WTC11 (cell line): ENCODE measurements at regions not wholly inside any gene's neighbourhood (a gene's known extent, or its start where the extent isn't known, plus 50 kb on each side); places are given as distances from the start of the nearest gene placed in this dataset.

Source experiments
- ATAC-seq: fragments of 200-7000 bp; cut with Tn5 transposase; 2 replicates; pipeline ENCODE4 v1.10.0; 2021; ENCODE audit warnings: mild to moderate bottlenecking, moderate library complexity
- CTCF ChIA-PET: fragments of 300-600 bp; sonication (Branson Sonifier 250); formaldehyde crosslinking; loops from one replicate; lab custom pipeline; 2021; ENCODE audit warnings: antibody characterized with exemption; lab: Charles Lee
- POLR2A ChIA-PET: fragments of 350-600 bp; sonication (Branson Sonifier 250); formaldehyde crosslinking; loops from one replicate; lab custom pipeline; 2021; ENCODE audit warnings: antibody characterized with exemption; lab: Charles Lee
- DNase-seq: peaks from one replicate; pipeline ENCODE4 v3.0.0; 2021; ENCODE audit warnings: low spot score
- H3K27ac Mint-ChIP-seq: 2 replicates; pipeline ENCODE4 v1.8.0; 2021; ENCODE audit warnings: mixed read lengths
- H3K27me3 Mint-ChIP-seq: 2 replicates; pipeline ENCODE4 v1.8.0; 2021; ENCODE audit warnings: low read depth, mild to moderate bottlenecking, moderate library complexity, mixed read lengths
- H3K36me3 Mint-ChIP-seq: 2 replicates; pipeline ENCODE4 v1.8.0; 2021; ENCODE audit warnings: mixed read lengths
- H3K4me1 Mint-ChIP-seq: 2 replicates; pipeline ENCODE4 v1.8.0; 2022; ENCODE audit warnings: mixed read lengths
- H3K4me3 Mint-ChIP-seq: 2 replicates; pipeline ENCODE4 v1.8.0; 2021; ENCODE audit warnings: mild to moderate bottlenecking, moderate library complexity, mixed read lengths
- H3K9me3 Mint-ChIP-seq: 2 replicates; pipeline ENCODE4 v1.8.0; 2021; ENCODE audit warnings: mixed read lengths
- AFF4 ChIP-seq: sonication (generic); formaldehyde crosslinking; IDR thresholded peaks from 2 replicates; pipeline ENCODE4 v1.8.1; 2023; ENCODE audit warnings: mild to moderate bottlenecking, missing genetic modification reagents, borderline replicate concordance
- ATF1 ChIP-seq: sonication (generic); formaldehyde crosslinking; IDR thresholded peaks from 2 replicates; pipeline ENCODE4 v1.8.1; 2023; ENCODE audit warnings: mild to moderate bottlenecking, moderate library complexity, missing genetic modification reagents
- ATF3 ChIP-seq: sonication (generic); formaldehyde crosslinking; conservative IDR thresholded peaks from 2 replicates; pipeline ENCODE4 v1.8.1; 2022; ENCODE audit warnings: mild to moderate bottlenecking, missing genetic modification reagents
- ELF4 ChIP-seq: sonication (generic); formaldehyde crosslinking; IDR thresholded peaks from 2 replicates; pipeline ENCODE4 v1.8.1; 2022; ENCODE audit warnings: low read depth, mild to moderate bottlenecking, moderate library complexity, missing genetic modification reagents
- GABPB1 ChIP-seq: sonication (generic); formaldehyde crosslinking; IDR thresholded peaks from 2 replicates; pipeline ENCODE4 v1.8.1; 2023; ENCODE audit warnings: mild to moderate bottlenecking, missing genetic modification reagents
- KAT7 ChIP-seq: sonication (generic); formaldehyde crosslinking; IDR thresholded peaks from 2 replicates; pipeline ENCODE4 v1.8.1; 2023; ENCODE audit warnings: missing genetic modification reagents, mild to moderate bottlenecking, borderline replicate concordance
- MXD4 ChIP-seq: fragments of 250-450 bp; sonication (Bioruptor Pico); IDR thresholded peaks from 2 replicates; pipeline ENCODE4 v1.8.0; 2021; ENCODE audit warnings: mild to moderate bottlenecking, moderate library complexity, borderline replicate concordance
- NR2C2 ChIP-seq: sonication (generic); formaldehyde crosslinking; IDR thresholded peaks from 2 replicates; pipeline ENCODE4 v1.8.0; 2022; ENCODE audit warnings: mild to moderate bottlenecking, missing genetic modification reagents
- NR3C1 ChIP-seq: sonication (generic); formaldehyde crosslinking; conservative IDR thresholded peaks from 2 replicates; pipeline ENCODE4 v1.8.1; 2023; ENCODE audit warnings: low read depth, mild to moderate bottlenecking, missing genetic modification reagents
- SMAD3 ChIP-seq: sonication (generic); formaldehyde crosslinking; IDR thresholded peaks from 2 replicates; pipeline ENCODE4 v1.8.0; 2022; ENCODE audit warnings: missing genetic modification reagents, mild to moderate bottlenecking, borderline replicate concordance
- ZNF232 ChIP-seq: sonication (generic); formaldehyde crosslinking; IDR thresholded peaks from 2 replicates; pipeline ENCODE4 v1.8.0; 2022; ENCODE audit warnings: mild to moderate bottlenecking, missing genetic modification reagents
- ZNF416 ChIP-seq: fragments of 250-450 bp; sonication (Bioruptor Pico); IDR thresholded peaks from 2 replicates; pipeline ENCODE4 v1.9.0; 2021; ENCODE audit warnings: mild to moderate bottlenecking, inconsistent platforms
- TF ChIP-seq, protein P1 (sequence below): sonication (generic); formaldehyde crosslinking; IDR thresholded peaks from 2 replicates; pipeline ENCODE4 v1.8.1; 2023; ENCODE audit warnings: mild to moderate bottlenecking, missing genetic modification reagents
- TF ChIP-seq, protein P2 (sequence below): sonication (generic); formaldehyde crosslinking; IDR thresholded peaks from 2 replicates; pipeline ENCODE4 v1.8.1; 2022; ENCODE audit warnings: low read depth, mild to moderate bottlenecking, moderate library complexity, missing genetic modification reagents, borderline replicate concordance
- TF ChIP-seq, protein P3 (sequence below): fragments of 250-450 bp; sonication (Bioruptor Pico); IDR thresholded peaks from 2 replicates; pipeline ENCODE4 v2.1.2; 2022; ENCODE audit warnings: mild to moderate bottlenecking, moderate library complexity
- TF ChIP-seq, protein P4 (sequence below): fragments of 250-450 bp; sonication (Bioruptor Pico); IDR thresholded peaks from 2 replicates; pipeline ENCODE4 v1.8.0; 2021; ENCODE audit warnings: mild to moderate bottlenecking
- TF ChIP-seq, protein P5 (sequence below): sonication (generic); formaldehyde crosslinking; conservative IDR thresholded peaks from 2 replicates; pipeline ENCODE4 v1.8.1; 2023; ENCODE audit warnings: mild to moderate bottlenecking, low read depth, missing genetic modification reagents, moderate library complexity

DNA sequence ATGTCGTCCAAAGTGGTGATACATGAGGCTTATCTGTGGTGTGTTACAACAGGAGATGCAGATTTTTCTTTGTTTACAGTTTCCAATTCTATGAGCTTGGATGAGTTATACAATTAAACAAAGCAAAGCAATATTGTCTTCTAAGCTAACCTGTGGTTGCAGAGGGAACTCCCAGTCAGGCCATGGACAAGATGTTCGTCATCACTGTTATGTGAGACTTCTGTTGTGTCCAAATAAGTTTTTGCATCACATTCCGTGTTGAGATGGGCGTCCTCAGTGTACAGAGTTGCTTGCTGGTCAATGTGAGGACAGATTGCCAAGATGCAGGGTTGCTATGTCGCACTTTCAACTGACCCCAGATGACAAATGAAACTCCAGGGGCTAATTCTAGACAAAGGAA, 189.3 kb downstream of the IRF8 start:
- Mint-ChIP-seq H3K9me3 (no peaks in the 10 kb centered on the region), H3K36me3 (no peaks in the 10 kb centered on the region), H3K27me3 (no peaks in the 10 kb centered on the region), H3K4me1 (peaks cover 20% of the 10 kb centered on the region), H3K4me3 (no peak overlapping the region), H3K27ac (no peak overlapping the region)
- no peak for TF ChIP-seq ELF4 (CRISPR knock-in tag)
- TF ChIP-seq KAT7 (CRISPR knock-in tag) = no peak
- TF ChIP-seq, protein P1, sequence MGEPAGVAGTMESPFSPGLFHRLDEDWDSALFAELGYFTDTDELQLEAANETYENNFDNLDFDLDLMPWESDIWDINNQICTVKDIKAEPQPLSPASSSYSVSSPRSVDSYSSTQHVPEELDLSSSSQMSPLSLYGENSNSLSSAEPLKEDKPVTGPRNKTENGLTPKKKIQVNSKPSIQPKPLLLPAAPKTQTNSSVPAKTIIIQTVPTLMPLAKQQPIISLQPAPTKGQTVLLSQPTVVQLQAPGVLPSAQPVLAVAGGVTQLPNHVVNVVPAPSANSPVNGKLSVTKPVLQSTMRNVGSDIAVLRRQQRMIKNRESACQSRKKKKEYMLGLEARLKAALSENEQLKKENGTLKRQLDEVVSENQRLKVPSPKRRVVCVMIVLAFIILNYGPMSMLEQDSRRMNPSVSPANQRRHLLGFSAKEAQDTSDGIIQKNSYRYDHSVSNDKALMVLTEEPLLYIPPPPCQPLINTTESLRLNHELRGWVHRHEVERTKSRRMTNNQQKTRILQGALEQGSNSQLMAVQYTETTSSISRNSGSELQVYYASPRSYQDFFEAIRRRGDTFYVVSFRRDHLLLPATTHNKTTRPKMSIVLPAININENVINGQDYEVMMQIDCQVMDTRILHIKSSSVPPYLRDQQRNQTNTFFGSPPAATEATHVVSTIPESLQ (CRISPR knock-in tag) = no peak
- TF ChIP-seq, protein P2, sequence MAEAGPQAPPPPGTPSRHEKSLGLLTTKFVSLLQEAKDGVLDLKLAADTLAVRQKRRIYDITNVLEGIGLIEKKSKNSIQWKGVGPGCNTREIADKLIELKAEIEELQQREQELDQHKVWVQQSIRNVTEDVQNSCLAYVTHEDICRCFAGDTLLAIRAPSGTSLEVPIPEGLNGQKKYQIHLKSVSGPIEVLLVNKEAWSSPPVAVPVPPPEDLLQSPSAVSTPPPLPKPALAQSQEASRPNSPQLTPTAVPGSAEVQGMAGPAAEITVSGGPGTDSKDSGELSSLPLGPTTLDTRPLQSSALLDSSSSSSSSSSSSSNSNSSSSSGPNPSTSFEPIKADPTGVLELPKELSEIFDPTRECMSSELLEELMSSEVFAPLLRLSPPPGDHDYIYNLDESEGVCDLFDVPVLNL (CRISPR knock-in tag) = no peak
- no peak for TF ChIP-seq ZNF416 (CRISPR knock-in tag)
- TF ChIP-seq, protein P3, sequence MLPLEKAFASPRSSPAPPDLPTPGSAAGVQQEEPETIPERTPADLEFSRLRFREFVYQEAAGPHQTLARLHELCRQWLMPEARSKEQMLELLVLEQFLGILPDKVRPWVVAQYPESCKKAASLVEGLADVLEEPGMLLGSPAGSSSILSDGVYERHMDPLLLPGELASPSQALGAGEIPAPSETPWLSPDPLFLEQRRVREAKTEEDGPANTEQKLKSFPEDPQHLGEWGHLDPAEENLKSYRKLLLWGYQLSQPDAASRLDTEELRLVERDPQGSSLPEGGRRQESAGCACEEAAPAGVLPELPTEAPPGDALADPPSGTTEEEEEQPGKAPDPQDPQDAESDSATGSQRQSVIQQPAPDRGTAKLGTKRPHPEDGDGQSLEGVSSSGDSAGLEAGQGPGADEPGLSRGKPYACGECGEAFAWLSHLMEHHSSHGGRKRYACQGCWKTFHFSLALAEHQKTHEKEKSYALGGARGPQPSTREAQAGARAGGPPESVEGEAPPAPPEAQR (CRISPR knock-in tag) = no peak
- no peak for TF ChIP-seq NR3C1 (CRISPR knock-in tag)
- no peak for TF ChIP-seq MXD4 (CRISPR knock-in tag)
- no peak for TF ChIP-seq GABPB1 (CRISPR knock-in tag)
- TF ChIP-seq, protein P4, sequence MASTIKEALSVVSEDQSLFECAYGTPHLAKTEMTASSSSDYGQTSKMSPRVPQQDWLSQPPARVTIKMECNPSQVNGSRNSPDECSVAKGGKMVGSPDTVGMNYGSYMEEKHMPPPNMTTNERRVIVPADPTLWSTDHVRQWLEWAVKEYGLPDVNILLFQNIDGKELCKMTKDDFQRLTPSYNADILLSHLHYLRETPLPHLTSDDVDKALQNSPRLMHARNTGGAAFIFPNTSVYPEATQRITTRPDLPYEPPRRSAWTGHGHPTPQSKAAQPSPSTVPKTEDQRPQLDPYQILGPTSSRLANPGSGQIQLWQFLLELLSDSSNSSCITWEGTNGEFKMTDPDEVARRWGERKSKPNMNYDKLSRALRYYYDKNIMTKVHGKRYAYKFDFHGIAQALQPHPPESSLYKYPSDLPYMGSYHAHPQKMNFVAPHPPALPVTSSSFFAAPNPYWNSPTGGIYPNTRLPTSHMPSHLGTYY (CRISPR knock-in tag) = no peak
- no peak for TF ChIP-seq AFF4 (CRISPR knock-in tag)
- TF ChIP-seq NR2C2 = no peak
- TF ChIP-seq ATF1 (CRISPR knock-in tag) = no peak
- no peak for TF ChIP-seq ATF3 (CRISPR knock-in tag)
- TF ChIP-seq ZNF232 (CRISPR knock-in tag) = no peak
- no peak for TF ChIP-seq SMAD3 (CRISPR knock-in tag)
- TF ChIP-seq, protein P5, sequence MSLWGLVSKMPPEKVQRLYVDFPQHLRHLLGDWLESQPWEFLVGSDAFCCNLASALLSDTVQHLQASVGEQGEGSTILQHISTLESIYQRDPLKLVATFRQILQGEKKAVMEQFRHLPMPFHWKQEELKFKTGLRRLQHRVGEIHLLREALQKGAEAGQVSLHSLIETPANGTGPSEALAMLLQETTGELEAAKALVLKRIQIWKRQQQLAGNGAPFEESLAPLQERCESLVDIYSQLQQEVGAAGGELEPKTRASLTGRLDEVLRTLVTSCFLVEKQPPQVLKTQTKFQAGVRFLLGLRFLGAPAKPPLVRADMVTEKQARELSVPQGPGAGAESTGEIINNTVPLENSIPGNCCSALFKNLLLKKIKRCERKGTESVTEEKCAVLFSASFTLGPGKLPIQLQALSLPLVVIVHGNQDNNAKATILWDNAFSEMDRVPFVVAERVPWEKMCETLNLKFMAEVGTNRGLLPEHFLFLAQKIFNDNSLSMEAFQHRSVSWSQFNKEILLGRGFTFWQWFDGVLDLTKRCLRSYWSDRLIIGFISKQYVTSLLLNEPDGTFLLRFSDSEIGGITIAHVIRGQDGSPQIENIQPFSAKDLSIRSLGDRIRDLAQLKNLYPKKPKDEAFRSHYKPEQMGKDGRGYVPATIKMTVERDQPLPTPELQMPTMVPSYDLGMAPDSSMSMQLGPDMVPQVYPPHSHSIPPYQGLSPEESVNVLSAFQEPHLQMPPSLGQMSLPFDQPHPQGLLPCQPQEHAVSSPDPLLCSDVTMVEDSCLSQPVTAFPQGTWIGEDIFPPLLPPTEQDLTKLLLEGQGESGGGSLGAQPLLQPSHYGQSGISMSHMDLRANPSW (CRISPR knock-in tag) = no peak
- ATAC-seq = no peak
- CTCF ChIA-PET = interaction anchor here (1.0 to 1.5 kb wide), 2 partner anchors 11 to 15 kb away, joined by 3 to 12 read pairs; no protein-coding TSS in a partner anchor
- POLR2A ChIA-PET = no interaction called here
- no peak for DNase-seq
